ENCODE measurements at regions not wholly inside any gene's neighbourhood (a gene's known extent, or its start where the extent isn't known, plus 50 kb on each side); places are given as distances from the start of the nearest gene placed in this dataset.

- no peak for DNase-seq (ENCODE audit: low read depth in 2 of 3, low spot score in 2 of 3)
These were observed 58.7 kb upstream of the SLC66A3 start for GRCh38 chr2:11096591-11096990.

GRCh38 chr2:11097038-11097720 lies 58.1 kb upstream of the SLC66A3 start:
- no peak for DNase-seq (ENCODE audit: low read depth in 2 of 3, low spot score in 2 of 3)

- DNase-seq (ENCODE audit: low read depth in 2 of 3, low spot score in 2 of 3): no peak
These were observed 57.3 kb upstream of the SLC66A3 start for GRCh38 chr2:11097854-11098387.

- DNase-seq (ENCODE audit: low read depth in 2 of 3, low spot score in 2 of 3): no peak
These were observed 55.9 kb upstream of the SLC66A3 start for GRCh38 chr2:11099122-11100065.

GRCh38 chr2:11100130-11100529 lies 55.1 kb upstream of the SLC66A3 start:
- DNase-seq (ENCODE audit: low read depth in 2 of 3, low spot score in 2 of 3): no peak

- DNase-seq (ENCODE audit: low read depth in 2 of 3, low spot score in 2 of 3): no peak
These were observed 54.3 kb upstream of the SLC66A3 start for GRCh38 chr2:11100976-11101375.

GRCh38 chr2:11101430-11101829 lies 53.8 kb upstream of the SLC66A3 start:
- no peak for DNase-seq (ENCODE audit: low read depth in 2 of 3, low spot score in 2 of 3)

GRCh38 chr2:11102466-11102865 lies 52.8 kb upstream of the SLC66A3 start:
- DNase-seq (ENCODE audit: low read depth in 2 of 3, low spot score in 2 of 3): no peak

GRCh38 chr2:11102956-11103860 lies 52.1 kb upstream of the SLC66A3 start:
- no peak for DNase-seq (ENCODE audit: low read depth in 2 of 3, low spot score in 2 of 3)

GRCh38 chr2:11103984-11104793 lies 51.1 kb upstream of the SLC66A3 start:
- DNase-seq (ENCODE audit: low read depth in 2 of 3, low spot score in 2 of 3): no peak

GRCh38 chr2:11104794-11105660 lies 50.2 kb upstream of the SLC66A3 start:
- DNase-seq (ENCODE audit: low read depth in 2 of 3, low spot score in 2 of 3): no peak

Measured in hematopoietic multipotent progenitor cell (in vitro differentiated cells).